ENCODE measurements at regions not wholly inside any gene's neighbourhood (a gene's known extent, or its start where the extent isn't known, plus 50 kb on each side); places are given as distances from the start of the nearest gene placed in this dataset.

DNA sequence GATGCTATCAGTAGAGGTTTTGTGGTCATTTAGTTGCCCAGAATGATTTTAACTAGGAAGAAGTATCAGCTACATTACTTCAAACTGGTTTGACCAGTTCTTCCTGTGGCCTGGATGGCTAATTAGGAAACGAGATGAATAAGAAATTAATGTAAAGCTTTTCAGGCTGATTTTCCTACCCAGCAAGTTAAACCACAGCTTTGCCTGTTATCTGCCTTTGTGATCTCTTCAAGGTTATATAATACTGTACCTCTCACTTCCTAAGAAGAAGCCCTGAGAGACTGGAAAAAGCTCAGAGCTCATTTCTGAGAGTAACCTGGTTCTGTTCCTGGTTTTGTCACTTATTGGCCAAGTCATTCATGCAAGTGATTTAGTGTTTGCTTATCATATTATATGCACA lies 782.2 kb upstream of the GOLIM4 start:
- Mint-ChIP-seq H3K36me3 (ENCODE audit: low read depth) (no peaks in the 10 kb centered on the region), H3K9me3 (no peaks in the 10 kb centered on the region), H3K4me3 (no peak overlapping the region)

DNA sequence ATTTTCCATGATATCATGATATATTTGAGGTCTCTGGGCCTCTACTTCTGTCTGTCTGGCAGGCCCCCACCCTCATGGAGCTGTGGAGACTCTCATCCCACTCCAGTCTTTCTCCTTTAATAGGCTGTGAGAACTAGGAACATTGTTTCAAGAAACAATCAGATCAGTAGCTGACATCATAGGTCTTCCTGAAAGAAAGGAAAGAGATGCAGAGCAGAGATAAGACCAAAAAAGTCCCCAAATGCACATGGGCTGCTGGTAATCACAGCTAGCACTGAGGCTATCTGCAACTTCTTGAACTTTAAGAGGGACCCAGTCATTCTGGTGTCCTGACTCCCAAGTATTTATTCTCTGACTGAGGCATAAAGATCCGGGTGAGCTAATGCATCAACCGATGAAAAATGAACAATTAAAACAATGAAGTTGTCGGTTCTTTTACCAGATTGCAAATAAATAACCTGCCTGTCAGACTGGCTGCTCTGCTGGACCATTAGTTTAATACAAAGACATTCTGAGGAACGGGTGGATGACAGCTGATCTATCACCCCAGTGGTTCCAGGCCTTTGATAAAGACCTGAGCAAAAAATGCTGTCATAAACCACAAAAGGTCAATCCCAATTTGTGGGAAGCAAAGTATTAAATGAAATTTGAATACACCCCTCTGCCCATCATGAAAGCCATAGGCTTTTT lies 780.8 kb upstream of the GOLIM4 start:
- Mint-ChIP-seq H3K27me3 (ENCODE audit: low read depth) (no peaks in the 10 kb centered on the region), H3K4me3 (no peak overlapping the region), H3K9me3 (no peaks in the 10 kb centered on the region), H3K27ac (peak overlapping the region; percentile 12 to 44 (median 27)), H3K4me1 (no peaks in the 10 kb centered on the region), H3K36me3 (ENCODE audit: low read depth) (no peaks in the 10 kb centered on the region)
- TF ChIP-seq, protein P1, sequence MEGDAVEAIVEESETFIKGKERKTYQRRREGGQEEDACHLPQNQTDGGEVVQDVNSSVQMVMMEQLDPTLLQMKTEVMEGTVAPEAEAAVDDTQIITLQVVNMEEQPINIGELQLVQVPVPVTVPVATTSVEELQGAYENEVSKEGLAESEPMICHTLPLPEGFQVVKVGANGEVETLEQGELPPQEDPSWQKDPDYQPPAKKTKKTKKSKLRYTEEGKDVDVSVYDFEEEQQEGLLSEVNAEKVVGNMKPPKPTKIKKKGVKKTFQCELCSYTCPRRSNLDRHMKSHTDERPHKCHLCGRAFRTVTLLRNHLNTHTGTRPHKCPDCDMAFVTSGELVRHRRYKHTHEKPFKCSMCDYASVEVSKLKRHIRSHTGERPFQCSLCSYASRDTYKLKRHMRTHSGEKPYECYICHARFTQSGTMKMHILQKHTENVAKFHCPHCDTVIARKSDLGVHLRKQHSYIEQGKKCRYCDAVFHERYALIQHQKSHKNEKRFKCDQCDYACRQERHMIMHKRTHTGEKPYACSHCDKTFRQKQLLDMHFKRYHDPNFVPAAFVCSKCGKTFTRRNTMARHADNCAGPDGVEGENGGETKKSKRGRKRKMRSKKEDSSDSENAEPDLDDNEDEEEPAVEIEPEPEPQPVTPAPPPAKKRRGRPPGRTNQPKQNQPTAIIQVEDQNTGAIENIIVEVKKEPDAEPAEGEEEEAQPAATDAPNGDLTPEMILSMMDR (IDR thresholded peaks at IDR 0.05; ENCODE audit: unreplicated experiment in 3 of 3): no peak

More for the DNA sequence above, 782.2 kb upstream of the GOLIM4 start:
- H3K27me3 Mint-ChIP-seq (ENCODE audit: low read depth): no peaks in the 10 kb centered on the region
- peak overlapping the region; percentile 18 to 77 (median 70) for H3K27ac Mint-ChIP-seq
- TF ChIP-seq, protein P1 (IDR thresholded peaks at IDR 0.05; ENCODE audit: unreplicated experiment in 3 of 3): no peak
- H3K4me1 Mint-ChIP-seq: no peaks in the 10 kb centered on the region

DNA sequence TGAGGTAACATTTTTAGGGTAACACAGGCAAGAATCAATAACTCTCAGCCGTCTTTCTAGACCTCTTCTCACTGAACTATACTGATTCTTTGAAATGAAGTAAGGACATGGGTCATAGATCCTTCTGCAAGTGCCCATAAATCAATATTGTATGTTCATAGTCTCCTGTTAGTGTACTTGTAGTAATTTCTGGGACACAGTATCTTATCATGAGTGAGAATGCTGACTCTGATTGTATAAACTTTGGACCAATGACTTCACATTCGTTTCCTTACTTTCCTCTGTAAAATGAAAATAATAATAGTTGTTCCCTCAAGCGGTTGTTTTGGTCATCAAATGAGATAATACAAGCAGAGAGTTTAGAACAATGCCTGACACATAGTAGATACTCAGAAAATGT lies 777.1 kb upstream of the GOLIM4 start:
- H3K4me1 Mint-ChIP-seq: no peaks in the 10 kb centered on the region
- no peak overlapping the region for H3K4me3 Mint-ChIP-seq
- H3K9me3 Mint-ChIP-seq: no peaks in the 10 kb centered on the region
- TF ChIP-seq, protein P1 (IDR thresholded peaks at IDR 0.05; ENCODE audit: unreplicated experiment in 3 of 3): no peak
- H3K27me3 Mint-ChIP-seq (ENCODE audit: low read depth): no peaks in the 10 kb centered on the region
- H3K27ac Mint-ChIP-seq: no peak overlapping the region
- H3K36me3 Mint-ChIP-seq (ENCODE audit: low read depth): no peaks in the 10 kb centered on the region

DNA sequence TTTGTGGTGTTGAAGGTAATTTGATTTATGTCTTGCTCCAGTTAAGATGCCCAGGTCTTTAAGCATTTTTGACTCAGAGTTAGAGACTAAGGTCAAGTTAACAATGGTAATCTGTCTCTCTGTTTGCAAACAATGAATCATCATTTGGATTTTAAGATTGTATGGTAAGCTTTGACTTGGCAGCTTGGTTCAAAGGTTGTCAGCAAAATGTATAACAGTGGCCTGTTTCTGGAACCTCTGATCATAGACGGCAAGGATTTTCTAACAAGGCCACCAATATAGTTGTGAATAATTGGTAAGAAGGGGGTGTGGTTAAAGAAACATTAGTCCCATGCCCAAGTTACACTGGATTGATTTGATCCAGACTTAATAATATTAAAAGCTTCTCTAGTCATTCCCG lies 775.2 kb upstream of the GOLIM4 start:
- no peak overlapping the region for H3K27ac Mint-ChIP-seq
- TF ChIP-seq, protein P1 (IDR thresholded peaks at IDR 0.05; ENCODE audit: unreplicated experiment in 3 of 3): no peak
- H3K4me3 Mint-ChIP-seq: no peak overlapping the region
- H3K9me3 Mint-ChIP-seq: no peaks in the 10 kb centered on the region
- H3K27me3 Mint-ChIP-seq (ENCODE audit: low read depth): peaks cover 3% of the 10 kb centered on the region
- no peaks in the 10 kb centered on the region for H3K4me1 Mint-ChIP-seq
- no peaks in the 10 kb centered on the region for H3K36me3 Mint-ChIP-seq (ENCODE audit: low read depth)

DNA sequence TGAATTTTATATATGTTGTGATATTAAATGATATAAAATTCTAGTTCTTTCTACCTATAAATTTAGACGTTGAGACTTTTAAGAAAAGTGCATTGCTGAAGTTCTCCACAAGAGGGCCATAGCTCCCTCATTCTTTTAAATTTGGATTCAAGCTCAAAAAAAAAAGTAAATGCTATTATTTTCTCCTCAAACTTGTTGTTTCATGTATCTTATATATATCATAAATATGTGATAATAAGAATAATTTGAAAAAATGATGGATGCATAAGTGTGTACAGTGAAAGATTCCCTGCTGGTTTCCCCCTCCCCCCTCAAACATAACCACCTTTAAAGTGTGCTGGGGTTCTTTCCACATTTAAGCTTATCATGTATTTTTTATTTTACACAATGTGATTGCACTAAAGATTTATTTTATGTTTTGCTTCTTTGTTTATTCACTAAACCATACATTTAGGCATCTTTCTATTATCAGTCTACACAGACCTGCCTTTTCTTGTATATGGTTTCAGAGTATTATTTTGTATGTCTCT lies 769.4 kb upstream of the GOLIM4 start:
- TF ChIP-seq, protein P1 (IDR thresholded peaks at IDR 0.05; ENCODE audit: unreplicated experiment in 3 of 3): peak; percentile 74 to 88 (median 82)
- H3K36me3 Mint-ChIP-seq (ENCODE audit: low read depth): no peaks in the 10 kb centered on the region
- H3K4me1 Mint-ChIP-seq: peaks cover 35% of the 10 kb centered on the region
- H3K4me3 Mint-ChIP-seq: no peak overlapping the region
- peak overlapping the region; percentile 85 to 96 (median 86) for H3K27ac Mint-ChIP-seq
- H3K9me3 Mint-ChIP-seq: no peaks in the 10 kb centered on the region
- H3K27me3 Mint-ChIP-seq (ENCODE audit: low read depth): peaks cover 3% of the 10 kb centered on the region

Measured in nephron (organoid).